ENCODE measurements at regions not wholly inside any gene's neighbourhood (a gene's known extent, or its start where the extent isn't known, plus 50 kb on each side); places are given as distances from the start of the nearest gene placed in this dataset.

- WGBS: 69% methylated on average over 1 of the region's 1 CpG
Observed at GRCh38 chr6:165875946-165876345, 212.9 kb upstream of the PDE10A start.

GRCh38 chr6:165873976-165874375 is 210.9 kb upstream of the PDE10A start:
- no peak for TF ChIP-seq CTCF (IDR thresholded peaks at IDR 0.05)
- no peak for TF ChIP-seq POLR2AphosphoS5 (IDR thresholded peaks at IDR 0.05)
- no peak for TF ChIP-seq POLR2A (IDR thresholded peaks at IDR 0.05)
- H3K36me3 ChIP-seq: no peaks in the 10 kb centered on the region
- H3K4me1 ChIP-seq (replicated peaks): no peaks in the 10 kb centered on the region
- intact Hi-C loops (cut with DNase I): no loop called here
- DNase-seq (ENCODE audit: low spot score): no peak
- no peaks in the 10 kb centered on the region for H3K9me3 ChIP-seq
- WGBS: 28% methylated on average over 2 of the region's 2 CpGs
- H3K4me3 ChIP-seq: no peak overlapping the region
- peaks cover 7% of the 10 kb centered on the region for H3K27me3 ChIP-seq (replicated peaks; ENCODE audit: insufficient read depth)
- H3K27ac ChIP-seq: no peak overlapping the region

More at GRCh38 chr6:165875946-165876345, 212.9 kb upstream of the PDE10A start:
- Histone ChIP-seq H3K4me3 (no peak overlapping the region), H3K27ac (no peak overlapping the region), H3K4me1 (replicated peaks) (no peaks in the 10 kb centered on the region), H3K27me3 (replicated peaks; ENCODE audit: insufficient read depth) (peaks cover 11% of the 10 kb centered on the region), H3K36me3 (no peaks in the 10 kb centered on the region), H3K9me3 (no peaks in the 10 kb centered on the region)
- no peak for TF ChIP-seq POLR2A (IDR thresholded peaks at IDR 0.05)
- no peak for TF ChIP-seq CTCF (IDR thresholded peaks at IDR 0.05)
- TF ChIP-seq POLR2AphosphoS5 (IDR thresholded peaks at IDR 0.05): no peak
- intact Hi-C loops (cut with DNase I): no loop called here
- no peak for DNase-seq (ENCODE audit: low spot score)

- WGBS: 87% methylated on average over 5 of the region's 5 CpGs
- no peak for TF ChIP-seq POLR2A (IDR thresholded peaks at IDR 0.05)
- no peak for TF ChIP-seq POLR2AphosphoS5 (IDR thresholded peaks at IDR 0.05)
- no peak for TF ChIP-seq CTCF (IDR thresholded peaks at IDR 0.05)
- no peak for DNase-seq (ENCODE audit: low spot score)
- no peak overlapping the region for H3K4me3 ChIP-seq
- H3K27ac ChIP-seq: no peak overlapping the region
- H3K27me3 ChIP-seq (replicated peaks; ENCODE audit: insufficient read depth): peaks cover 7% of the 10 kb centered on the region
- H3K36me3 ChIP-seq: no peaks in the 10 kb centered on the region
- no peaks in the 10 kb centered on the region for H3K9me3 ChIP-seq
- intact Hi-C loops (cut with DNase I): no loop called here
- H3K4me1 ChIP-seq (replicated peaks): no peaks in the 10 kb centered on the region
Observed at GRCh38 chr6:165872811-165873210, 209.8 kb upstream of the PDE10A start.

GRCh38 chr6:165872311-165872710 is 209.3 kb upstream of the PDE10A start:
- H3K4me1 ChIP-seq (replicated peaks): no peaks in the 10 kb centered on the region
- H3K27me3 ChIP-seq (replicated peaks; ENCODE audit: insufficient read depth): peaks cover 7% of the 10 kb centered on the region
- no peak for TF ChIP-seq POLR2AphosphoS5 (IDR thresholded peaks at IDR 0.05)
- no peak for TF ChIP-seq CTCF (IDR thresholded peaks at IDR 0.05)
- no peak for TF ChIP-seq POLR2A (IDR thresholded peaks at IDR 0.05)
- no peak overlapping the region for H3K27ac ChIP-seq
- intact Hi-C loops (cut with DNase I): no loop called here
- no peak for DNase-seq (ENCODE audit: low spot score)
- 59% methylated on average over 3 of the region's 3 CpGs for WGBS
- H3K36me3 ChIP-seq: no peaks in the 10 kb centered on the region
- no peak overlapping the region for H3K4me3 ChIP-seq
- H3K9me3 ChIP-seq: no peaks in the 10 kb centered on the region

GRCh38 chr6:165871571-165871970 is 208.5 kb upstream of the PDE10A start:
- peaks cover 7% of the 10 kb centered on the region for H3K27me3 ChIP-seq (replicated peaks; ENCODE audit: insufficient read depth)
- no peak for DNase-seq (ENCODE audit: low spot score)
- no peaks in the 10 kb centered on the region for H3K4me1 ChIP-seq (replicated peaks)
- no peak overlapping the region for H3K4me3 ChIP-seq
- no peaks in the 10 kb centered on the region for H3K36me3 ChIP-seq
- intact Hi-C loops (cut with DNase I): no loop called here
- TF ChIP-seq CTCF (IDR thresholded peaks at IDR 0.05): no peak
- TF ChIP-seq POLR2AphosphoS5 (IDR thresholded peaks at IDR 0.05): no peak
- TF ChIP-seq POLR2A (IDR thresholded peaks at IDR 0.05): no peak
- no peak overlapping the region for H3K27ac ChIP-seq
- H3K9me3 ChIP-seq: no peaks in the 10 kb centered on the region
- WGBS: 91% methylated on average over 3 of the region's 3 CpGs

All from prostate gland (tissue), 2 donors.